HG03439 (cell line): ENCODE measurements at regions not wholly inside any gene's neighbourhood (a gene's known extent, or its start where the extent isn't known, plus 50 kb on each side); places are given as distances from the start of the nearest gene placed in this dataset.
A peak's percentile ranks its signal among the peaks of the same experiment; 100 is the strongest.
"Not testable (repeated sequence)": the region's sequence is repeated elsewhere in the genome, so short reads cannot be mapped to it uniquely, and the experiment has no call there.

ENCODE experiments used
- ATAC-seq: cut with Tn5 transposase; IDR thresholded peaks from one replicate; pipeline ENCODE4 v1.9.1; 2021; ENCODE audit warnings: mild to moderate bottlenecking, moderate library complexity; ENCODE audit not compliant: unreplicated experiment

DNA sequence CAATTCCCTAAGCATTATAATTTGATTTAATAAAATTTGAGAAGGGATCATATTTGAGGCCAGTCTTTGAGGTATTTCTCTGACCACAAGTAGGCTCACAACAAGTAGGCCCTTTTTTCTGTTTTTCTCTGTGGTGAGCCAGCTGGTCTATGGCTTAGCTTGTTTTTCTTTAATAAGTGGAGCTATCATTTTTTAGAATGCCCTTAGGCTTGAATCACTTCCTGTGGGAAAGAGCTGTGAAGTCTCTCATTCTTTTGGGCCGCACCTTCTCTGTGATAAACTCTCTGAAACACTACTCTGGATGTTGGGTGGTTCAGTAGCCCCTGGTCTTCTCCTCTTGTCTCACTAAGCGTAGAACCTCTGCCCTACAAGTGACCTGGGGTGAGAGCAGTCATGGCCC lies 235.9 kb downstream of the SUCLG1 start:
- no peak for ATAC-seq

DNA sequence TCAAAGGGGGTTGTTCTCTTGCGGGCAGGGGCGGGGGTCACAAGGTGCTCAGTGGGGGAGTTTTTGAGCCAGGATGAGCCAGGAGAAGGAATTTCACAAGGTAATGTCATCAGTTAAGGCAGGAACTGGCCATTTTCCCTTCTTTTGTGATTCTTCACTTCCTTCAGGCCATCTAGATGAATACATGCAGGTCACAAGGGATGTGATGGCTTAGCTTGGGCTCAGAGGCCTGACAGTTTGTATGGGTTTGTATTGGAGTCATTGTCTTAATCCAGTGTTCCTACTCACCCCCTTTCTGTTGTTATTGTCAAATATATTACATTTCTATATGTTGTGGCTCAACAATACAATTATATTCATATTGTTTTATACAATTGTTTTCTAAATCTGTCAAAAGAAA lies 238.0 kb downstream of the SUCLG1 start:
- not testable (repeated sequence) for ATAC-seq

DNA sequence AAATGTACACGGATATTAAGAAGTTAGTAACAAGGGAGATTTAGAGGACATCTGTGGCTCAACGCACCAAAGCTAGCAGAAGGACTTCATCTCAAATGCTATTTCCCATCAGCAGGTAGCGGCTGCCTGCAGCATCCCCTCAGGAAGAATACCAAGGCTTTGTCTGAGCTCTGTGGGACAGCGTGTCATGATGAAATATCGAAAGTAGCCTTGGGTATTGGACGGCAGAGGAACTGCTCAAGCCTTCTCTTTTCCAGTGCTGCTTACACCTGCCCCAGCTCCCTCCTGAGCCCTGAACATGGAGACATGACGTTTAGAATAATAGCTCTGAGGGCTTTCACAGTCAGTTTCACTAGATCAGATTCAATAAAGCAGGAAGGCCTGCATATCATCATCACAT lies 241.6 kb downstream of the SUCLG1 start:
- ATAC-seq, result no peak

DNA sequence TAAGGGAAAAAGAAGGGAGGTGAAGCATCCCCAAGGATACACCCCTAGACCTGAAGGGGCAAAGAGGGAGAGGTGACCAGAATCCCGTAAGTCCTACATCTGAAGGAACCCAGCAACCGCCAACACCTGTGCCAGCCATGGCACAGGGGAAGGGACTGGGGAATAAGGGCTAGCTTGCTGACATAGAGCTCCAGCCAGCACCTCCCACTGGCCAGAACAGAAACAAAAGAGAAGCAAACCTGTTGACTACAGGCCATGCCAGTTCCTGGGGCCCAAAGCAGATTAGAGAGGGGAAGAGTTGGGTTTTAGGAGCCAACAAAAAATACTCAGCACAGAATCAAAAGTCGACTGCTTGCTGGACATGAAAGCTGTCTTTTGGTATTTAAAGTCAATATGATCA lies 244.6 kb downstream of the SUCLG1 start:
- no peak for ATAC-seq

DNA sequence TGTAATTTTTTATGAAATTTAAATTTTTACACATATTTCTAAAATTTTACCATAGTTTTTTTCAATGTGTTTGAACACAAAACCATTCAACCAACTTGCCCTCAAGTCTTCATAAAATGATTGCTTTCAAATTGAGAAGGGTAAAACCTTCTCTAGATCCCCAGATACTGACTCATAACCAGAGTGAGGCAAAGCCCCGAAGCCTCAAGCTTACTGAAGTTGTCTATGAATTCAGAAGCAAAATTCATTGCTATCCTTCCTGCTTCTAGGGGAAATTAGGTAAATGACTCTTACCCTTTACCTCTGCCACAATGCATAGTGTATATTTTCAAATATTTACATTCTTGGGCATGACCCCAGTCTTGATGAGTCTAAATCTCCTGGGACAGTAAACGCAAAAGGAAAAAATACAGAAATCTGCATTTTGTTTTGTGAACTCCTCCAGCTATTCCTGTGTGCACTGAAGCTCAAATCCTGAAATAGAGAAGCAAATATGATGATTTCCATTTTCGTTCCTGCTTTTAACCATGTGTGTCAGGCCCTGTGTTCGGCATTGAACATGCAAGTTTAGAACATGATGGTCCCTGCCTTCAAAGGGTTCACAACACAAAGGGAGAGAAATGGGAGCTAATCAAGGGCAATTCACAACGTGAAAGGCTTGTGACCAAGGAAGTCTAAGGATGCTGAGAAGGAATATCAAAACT lies 246.3 kb downstream of the SUCLG1 start:
- peak; percentile 80 for ATAC-seq

DNA sequence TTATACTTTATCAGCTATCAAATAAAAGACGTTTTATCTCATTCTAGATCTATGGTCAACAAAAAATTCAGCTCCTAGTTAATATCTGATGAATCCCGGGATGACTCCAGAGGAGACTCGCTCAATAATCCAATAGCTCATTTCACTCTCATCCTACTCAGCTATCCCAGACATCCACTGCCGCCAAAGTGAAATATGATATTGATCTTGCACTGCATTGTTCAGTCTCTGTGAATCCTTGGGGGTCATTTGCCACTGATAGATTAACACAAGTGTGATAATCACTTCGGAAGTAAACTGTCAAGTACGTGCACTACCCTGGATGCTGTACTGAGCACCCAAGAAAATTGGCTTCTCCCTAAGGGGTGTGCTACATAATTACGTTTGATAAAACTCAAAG lies 249.1 kb downstream of the SUCLG1 start:
- ATAC-seq, result no peak

DNA sequence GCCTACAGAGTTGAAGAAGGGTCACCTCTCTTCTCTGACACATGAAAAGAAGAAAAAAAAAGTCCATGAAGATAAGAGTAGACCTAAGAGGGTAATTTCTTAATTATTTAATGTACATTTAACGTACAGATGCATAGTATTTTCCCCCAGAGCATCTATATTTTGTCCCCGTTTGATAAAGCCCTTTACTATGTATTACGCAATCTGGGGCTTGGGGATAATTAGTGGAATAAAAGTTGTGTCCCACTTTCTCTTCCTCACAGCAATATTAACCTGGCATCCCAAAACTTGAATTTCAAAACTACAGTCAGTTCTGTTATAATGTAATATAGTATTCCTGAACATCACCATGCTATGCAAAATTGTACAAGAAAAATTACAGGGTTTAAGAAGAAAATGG lies 254.1 kb downstream of the SUCLG1 start:
- no peak for ATAC-seq

DNA sequence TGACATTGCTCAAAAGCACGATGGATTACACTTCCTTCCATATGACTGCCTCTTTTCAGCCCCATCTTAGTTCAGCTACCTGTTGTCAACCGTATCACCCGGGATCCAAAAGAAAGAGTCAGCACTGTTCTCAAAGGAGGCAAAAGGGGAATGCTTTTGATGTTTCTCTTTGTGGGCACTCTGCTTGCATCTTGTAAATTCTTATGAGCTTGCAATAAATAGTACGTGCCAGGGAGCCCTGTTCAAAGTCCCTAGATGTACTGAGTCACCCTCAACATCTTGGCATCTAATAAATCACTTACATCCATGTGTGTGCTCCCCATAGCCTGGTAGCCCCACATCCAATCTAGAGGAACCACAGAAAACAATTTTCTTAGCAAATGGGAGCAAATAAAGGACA lies 256.9 kb downstream of the SUCLG1 start:
- no peak for ATAC-seq

DNA sequence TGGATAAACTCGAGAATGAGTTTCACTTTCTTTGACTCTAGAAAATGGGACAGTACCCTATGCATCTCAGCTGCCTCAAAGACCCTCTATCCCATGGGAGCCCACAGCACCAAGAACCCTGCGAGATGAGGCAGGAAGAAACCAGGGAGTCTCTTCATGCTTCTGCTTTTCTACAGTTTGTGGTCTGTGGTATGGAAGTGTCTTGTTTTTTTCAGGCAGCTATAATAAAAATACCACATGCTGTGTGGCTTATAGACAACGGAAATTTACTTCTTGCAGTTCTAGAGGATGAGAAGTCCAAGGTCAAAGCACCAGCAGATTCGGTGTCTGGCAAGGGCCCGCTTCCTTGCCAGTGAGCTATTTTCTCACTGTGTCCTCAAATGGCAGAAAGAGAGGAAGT lies 257.9 kb downstream of the SUCLG1 start:
- ATAC-seq, result no peak

DNA sequence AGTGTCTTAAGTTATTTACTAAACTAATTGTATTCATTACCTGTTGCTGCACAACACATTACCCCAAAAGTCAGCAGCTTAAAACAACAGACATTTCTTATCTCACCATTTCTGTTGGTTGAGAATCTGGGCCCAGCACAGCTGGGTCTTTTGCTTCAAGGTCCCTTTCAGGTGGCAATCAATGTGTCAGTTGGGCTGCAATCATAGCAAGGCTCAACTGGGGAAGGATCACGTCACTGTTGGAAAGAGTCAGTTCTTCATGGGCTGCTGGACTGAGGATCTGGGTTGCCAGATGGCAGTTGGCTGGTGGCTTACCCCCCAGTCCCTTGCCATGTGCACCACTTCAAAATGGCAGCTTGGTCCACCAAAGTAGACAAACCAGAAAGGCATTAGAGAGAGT lies 261.2 kb downstream of the SUCLG1 start:
- ATAC-seq, result no peak

DNA sequence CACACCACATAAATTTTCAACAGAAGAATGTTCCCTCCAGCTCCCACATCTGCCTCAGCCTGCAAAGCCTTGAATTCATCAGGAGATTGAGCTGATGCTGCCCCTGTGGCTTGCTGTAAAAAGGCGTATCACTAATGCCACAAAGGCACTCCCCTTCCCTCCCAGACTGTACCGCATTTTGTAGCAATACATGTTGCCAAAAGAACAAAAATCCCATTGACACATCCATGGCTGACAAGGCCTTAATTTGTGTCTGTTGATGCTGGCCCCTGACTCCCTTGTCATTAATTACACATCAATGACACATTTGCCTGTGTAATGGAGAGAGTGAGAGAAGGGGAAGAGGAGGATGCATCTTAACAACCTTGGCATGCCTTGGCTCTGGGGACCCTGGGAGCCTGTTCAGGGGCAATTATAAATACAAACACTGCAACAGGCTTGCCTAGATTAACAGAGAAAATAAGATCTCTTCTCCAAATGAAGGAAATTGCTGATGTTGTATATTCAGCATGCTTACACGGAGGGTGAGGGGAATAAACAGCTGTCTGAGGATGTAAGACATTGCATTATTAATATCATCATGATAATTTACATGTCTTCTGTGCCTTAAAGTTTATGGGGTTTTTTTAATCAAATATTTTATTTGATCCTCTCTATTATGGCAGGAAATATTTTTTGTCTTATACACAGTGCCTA lies 264.0 kb downstream of the SUCLG1 start:
- no peak for ATAC-seq

DNA sequence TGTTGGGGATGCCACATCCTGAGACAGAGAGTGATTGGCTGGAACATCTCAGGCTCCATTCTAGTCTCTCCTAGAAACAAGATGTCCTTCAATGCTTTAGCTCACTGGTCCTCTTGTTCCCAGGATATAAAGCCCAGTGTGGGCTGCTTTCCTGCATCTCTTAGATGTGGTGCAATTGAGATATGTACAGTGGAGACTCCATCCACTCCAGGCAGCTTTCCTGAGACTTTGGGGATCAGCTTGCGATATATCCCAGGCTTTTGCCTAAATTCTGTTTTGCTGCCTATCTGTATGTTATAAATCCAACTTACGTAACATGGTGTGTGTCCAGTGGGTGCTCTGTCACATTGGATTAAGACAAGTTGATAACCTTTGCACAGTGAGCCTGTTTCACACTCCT lies 264.9 kb downstream of the SUCLG1 start:
- no peak for ATAC-seq

DNA sequence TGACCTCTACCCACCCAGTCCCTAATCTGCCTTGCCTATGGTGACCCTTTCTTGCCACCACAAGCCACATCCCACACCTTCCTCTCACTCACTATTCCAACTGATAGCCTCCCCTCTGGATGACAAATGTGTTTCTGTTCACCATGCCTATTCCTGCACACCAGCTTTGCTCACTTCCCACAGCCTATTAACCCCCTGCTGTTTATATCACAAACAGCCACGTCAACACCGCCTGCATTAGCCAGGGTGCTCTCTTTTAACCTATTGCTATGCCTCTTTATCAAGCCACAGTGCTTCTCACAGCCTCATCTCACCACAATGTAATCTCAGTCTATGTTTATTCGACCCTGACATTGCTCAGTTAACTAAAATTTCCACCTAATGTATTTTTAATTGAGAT lies 271.8 kb downstream of the SUCLG1 start:
- ATAC-seq, result no peak

DNA sequence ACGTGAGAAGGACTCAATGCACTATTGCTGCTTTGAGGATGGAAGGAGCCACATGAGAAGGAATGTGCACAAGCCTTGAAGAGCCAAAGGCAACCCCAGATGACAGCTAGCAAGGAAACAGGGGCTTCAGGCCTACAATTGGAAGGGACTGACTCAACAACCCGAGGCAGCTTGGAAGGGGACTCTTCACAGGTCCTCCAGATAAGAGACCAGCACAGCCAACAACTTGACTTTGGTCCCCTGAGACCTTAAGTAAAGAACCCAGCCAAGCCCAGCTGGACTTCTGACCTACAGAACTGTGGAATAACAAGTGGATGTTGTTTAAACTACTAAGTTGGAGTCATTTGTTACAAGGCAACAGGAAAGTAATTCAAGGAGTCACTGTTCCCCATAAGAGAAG lies 277.2 kb downstream of the SUCLG1 start:
- no peak for ATAC-seq

DNA sequence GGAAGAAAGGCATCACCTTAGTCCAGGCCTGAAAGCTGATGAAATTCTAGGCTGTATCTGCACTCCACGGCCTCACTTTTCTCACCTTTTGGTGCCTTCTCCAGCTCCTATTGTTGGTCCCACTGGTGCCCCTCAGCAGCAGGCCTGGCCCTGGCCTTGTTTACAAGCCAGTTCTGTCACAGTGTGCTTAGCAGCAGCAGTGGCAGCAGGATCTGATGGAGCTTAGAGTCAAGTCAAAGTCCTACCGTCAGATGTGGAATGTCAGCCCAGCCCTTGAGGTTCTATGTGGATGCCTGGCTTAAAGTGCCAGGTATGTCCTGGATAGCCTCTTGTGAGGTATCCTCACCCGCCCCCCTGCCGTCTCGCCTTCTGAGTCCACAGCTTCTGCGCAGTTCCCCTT lies 281.3 kb downstream of the SUCLG1 start:
- no peak for ATAC-seq

DNA sequence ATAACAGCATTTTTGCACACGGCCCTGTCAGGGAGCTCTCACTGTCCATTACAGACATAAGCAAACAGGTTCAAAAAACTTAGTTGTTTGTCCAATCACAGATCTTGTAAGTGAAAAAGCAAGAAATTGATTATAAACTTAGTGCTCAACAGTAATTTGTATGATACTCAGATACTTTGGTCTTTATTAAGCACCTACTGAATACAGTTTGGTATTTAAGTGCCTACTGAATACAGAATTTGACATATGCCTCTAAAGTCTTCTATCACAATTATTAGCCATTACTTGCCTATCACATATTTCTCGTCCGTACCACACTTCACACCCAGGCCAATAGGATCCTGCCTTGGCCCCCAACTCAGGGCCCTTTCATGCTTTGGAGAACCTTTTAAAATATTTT lies 283.1 kb downstream of the SUCLG1 start:
- no peak for ATAC-seq

DNA sequence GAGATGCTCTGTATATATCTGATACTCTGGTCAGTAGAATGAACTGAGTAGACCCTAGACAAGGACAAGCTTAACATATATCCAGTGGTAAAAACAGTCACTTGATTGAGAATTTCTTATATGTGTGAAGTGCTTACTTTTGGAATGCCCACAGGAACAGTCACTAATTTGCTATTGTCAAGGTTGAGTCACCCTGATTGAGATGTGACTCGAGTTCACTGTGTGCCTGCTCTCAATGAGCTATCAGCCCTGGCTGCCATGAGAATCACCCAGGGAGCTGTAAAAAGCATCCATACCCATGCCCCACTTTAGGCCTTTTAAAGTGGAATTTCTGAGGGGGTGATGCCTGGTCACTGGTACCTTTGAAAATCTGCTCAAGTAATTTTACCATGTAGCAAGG lies 283.7 kb downstream of the SUCLG1 start:
- no peak for ATAC-seq

DNA sequence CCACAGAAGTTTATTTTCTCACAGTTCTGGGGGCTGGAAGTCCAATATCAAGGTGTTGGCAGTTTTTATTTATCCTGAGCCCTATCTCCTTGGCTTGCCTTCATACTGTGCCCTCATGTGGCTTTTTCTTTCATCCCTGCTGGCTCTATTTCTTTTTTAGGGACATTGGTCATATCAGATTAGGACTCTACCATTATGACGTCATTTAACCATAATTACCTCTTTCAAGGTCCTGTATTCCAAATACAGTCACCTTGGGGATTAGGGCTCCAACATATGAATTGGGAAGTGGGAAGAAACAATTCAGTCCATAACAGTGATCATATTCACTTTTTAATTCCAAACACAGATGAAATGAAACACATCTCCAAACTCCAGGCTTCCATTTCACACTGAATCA lies 286.0 kb downstream of the SUCLG1 start:
- ATAC-seq, result no peak

DNA sequence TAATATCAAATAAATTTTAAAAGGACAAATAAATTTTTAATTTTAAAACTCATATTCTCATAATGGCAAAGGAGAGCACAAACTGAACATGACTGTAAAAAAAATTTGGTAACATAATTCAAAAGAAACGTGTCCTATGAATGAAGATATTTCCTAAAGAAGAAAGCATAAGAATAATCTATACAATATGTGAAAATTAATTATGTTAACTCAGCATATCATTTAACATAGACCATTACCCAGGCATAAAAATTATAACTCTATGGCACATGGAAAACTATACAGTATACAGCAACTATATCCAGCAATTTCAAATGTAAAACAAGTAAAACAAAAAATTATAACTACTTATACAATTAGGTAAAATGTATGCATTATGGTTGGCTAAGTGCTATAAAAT lies 288.1 kb downstream of the SUCLG1 start:
- ATAC-seq, result no peak

DNA sequence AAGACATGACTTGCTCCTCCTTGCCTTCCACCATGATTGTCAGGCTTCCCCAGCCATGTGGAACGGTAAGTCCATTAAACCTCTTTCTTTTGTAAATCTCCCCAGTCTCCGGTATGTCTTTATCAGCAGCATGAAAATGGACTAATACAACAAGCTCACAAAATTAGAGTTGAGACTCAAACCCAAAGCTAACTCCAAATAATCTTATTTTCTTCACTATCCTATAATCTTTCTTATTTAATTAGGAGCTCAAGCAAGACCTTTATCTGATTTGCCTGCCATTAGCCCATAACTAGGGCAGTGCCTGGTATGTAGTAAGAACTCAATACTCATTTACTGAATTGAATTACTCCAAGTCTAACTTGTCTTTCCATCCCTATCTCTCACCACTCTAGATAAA lies 289.2 kb downstream of the SUCLG1 start:
- ATAC-seq, result no peak

DNA sequence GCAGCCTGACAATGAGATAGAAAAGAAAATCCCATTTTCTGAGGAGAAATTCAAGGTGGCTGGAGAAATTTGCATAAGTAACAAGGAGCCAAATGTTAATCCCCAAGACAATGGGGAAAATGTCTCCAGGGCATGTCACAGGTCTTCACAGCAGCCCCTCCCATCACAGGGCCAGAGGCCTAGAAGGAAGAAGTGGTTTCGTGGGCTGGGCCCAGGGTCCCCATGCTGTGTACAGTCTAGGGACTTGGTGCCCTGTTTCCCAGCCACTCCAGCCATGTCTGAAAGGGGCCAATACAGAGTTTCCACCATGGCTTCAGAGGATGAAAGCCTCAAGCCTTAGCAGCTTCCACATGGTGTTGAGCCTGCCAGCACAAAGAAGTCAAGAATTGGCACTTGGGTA lies 290.5 kb downstream of the SUCLG1 start:
- ATAC-seq, result not testable (repeated sequence)

DNA sequence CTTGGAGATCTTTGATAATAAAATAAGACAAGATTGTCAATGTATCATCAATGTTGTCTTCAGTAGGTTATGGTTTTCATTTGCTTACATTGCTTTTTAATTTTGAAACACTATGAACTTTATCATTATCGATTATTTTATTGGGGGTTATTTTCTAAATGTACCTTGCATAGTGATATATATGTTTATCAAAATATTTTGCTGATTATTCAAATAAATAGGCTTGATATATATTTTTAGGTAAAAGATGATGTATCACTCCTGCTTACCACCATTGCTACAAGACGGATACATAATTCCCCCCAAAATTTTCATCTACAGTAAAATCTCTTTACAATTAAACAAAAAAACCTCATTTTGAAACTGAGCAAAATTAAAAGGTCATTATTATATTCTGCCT lies 293.8 kb downstream of the SUCLG1 start:
- no peak for ATAC-seq

DNA sequence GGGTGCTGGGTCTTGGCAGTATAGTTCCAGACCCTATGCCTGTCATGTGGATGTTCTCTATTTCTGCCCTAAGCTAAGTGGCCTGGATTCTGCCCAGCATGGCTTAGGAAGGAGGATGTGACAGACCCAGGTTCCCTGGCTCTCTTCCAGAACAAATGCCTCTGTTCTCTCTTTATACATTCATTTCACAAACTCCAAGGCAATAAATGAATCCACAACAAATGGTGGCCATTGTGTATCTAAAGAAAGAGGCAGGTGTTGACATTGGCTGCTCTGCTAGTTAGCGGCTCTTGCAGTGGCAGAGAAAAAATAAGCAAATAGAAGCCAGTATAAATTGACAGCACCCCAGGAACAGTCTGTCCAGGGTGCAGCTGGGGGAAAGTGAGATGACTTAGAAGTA lies 298.6 kb downstream of the SUCLG1 start:
- ATAC-seq, result no peak
